ENCODE measurements at regions not wholly inside any gene's neighbourhood (a gene's known extent, or its start where the extent isn't known, plus 50 kb on each side); places are given as distances from the start of the nearest gene placed in this dataset.

GRCh38 chr4:125928652-125929051 lies 613.9 kb downstream of the FAT4 start:
- TF ChIP-seq CTCF (IDR thresholded peaks at IDR 0.05; ENCODE audit: low read depth, low read length, missing input control) (no peak), TAF1 (conservative IDR thresholded peaks at IDR 0.05) (no peak), MAX (IDR thresholded peaks at IDR 0.05) (no peak), YY1 (IDR thresholded peaks at IDR 0.05) (no peak), RAD21 (IDR thresholded peaks at IDR 0.05) (no peak), GABPA (IDR thresholded peaks at IDR 0.05 in 1 of 2, conservative IDR thresholded peaks at IDR 0.05 in 1 of 2) (no peak), SP1 (IDR thresholded peaks at IDR 0.05) (no peak)
- TF ChIP-seq, protein P1, sequence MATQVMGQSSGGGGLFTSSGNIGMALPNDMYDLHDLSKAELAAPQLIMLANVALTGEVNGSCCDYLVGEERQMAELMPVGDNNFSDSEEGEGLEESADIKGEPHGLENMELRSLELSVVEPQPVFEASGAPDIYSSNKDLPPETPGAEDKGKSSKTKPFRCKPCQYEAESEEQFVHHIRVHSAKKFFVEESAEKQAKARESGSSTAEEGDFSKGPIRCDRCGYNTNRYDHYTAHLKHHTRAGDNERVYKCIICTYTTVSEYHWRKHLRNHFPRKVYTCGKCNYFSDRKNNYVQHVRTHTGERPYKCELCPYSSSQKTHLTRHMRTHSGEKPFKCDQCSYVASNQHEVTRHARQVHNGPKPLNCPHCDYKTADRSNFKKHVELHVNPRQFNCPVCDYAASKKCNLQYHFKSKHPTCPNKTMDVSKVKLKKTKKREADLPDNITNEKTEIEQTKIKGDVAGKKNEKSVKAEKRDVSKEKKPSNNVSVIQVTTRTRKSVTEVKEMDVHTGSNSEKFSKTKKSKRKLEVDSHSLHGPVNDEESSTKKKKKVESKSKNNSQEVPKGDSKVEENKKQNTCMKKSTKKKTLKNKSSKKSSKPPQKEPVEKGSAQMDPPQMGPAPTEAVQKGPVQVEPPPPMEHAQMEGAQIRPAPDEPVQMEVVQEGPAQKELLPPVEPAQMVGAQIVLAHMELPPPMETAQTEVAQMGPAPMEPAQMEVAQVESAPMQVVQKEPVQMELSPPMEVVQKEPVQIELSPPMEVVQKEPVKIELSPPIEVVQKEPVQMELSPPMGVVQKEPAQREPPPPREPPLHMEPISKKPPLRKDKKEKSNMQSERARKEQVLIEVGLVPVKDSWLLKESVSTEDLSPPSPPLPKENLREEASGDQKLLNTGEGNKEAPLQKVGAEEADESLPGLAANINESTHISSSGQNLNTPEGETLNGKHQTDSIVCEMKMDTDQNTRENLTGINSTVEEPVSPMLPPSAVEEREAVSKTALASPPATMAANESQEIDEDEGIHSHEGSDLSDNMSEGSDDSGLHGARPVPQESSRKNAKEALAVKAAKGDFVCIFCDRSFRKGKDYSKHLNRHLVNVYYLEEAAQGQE (IDR thresholded peaks at IDR 0.05), result no peak
